ENCODE measurements at regions not wholly inside any gene's neighbourhood (a gene's known extent, or its start where the extent isn't known, plus 50 kb on each side); places are given as distances from the start of the nearest gene placed in this dataset.
"Not testable (repeated sequence)": the region's sequence is repeated elsewhere in the genome, so short reads cannot be mapped to it uniquely, and the experiment has no call there.

DNA sequence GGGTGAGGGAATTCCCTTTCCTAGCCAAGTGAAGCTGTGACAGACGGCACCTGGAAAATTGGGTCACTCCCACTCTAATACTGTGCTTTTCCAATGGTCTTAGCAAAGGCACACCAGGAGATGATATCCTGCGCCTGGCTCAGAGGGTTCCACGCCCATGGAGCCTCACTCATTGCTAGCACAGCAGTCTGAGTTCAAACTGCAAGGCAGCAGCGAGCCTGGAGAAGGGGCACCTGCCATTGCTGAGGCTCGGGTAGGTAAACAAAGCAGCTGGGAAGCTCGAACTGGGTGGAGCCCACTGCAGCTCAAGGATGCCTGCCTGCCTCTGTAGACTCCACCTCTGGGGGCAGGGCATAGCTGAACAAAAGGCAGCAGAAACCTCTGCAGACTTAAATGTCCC, 68.9 kb upstream of the LCORL start:
- DNase-seq (ENCODE audit: low read depth in 4 of 4, low spot score in 2 of 4): not testable (repeated sequence)

DNA sequence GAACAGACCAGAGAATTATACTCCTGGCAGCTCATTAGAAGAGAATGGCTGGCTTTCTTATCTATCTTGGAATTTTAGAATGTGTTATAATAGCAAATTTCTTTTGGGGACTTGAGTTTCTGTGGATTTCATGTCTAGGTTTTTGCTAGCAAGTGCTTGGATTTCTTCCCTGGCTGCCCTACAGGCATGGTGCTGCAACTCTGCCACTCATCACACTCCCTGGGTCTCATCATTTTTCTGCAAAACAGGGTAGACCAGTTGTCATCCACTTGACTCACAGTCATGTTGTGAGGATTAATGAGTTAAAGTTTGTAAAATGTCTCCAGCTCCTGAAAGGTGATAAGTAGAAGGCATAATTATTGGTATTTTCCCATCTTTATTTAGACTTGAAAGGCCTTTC, 60.7 kb upstream of the LCORL start:
- no peak for DNase-seq (ENCODE audit: low read depth in 4 of 4, low spot score in 2 of 4)

GRCh38 chr4:18081708-18082107, 60.2 kb upstream of the LCORL start:
- DNase-seq (ENCODE audit: low read depth in 4 of 4, low spot score in 2 of 4): no peak

DNA sequence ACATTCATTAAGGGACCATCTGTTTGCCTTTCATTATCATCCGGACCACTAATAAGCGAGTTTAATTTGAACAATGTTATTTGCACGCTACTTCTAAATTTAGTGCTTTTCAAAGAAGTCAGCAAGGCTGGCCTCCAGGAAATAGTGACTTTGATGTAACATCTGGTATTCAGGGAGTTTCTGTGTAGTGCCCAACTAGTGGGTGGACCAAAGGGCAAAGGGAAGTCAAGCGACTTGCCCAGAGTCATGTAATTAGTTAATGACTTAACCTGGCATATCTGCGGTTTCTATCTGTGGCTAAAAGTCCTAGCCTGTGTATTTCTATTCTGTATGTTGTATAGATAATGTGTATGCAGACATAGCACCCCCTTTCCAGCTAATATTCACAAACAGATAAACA, 56.3 kb upstream of the LCORL start:
- DNase-seq (ENCODE audit: low read depth in 4 of 4, low spot score in 2 of 4): no peak

DNA sequence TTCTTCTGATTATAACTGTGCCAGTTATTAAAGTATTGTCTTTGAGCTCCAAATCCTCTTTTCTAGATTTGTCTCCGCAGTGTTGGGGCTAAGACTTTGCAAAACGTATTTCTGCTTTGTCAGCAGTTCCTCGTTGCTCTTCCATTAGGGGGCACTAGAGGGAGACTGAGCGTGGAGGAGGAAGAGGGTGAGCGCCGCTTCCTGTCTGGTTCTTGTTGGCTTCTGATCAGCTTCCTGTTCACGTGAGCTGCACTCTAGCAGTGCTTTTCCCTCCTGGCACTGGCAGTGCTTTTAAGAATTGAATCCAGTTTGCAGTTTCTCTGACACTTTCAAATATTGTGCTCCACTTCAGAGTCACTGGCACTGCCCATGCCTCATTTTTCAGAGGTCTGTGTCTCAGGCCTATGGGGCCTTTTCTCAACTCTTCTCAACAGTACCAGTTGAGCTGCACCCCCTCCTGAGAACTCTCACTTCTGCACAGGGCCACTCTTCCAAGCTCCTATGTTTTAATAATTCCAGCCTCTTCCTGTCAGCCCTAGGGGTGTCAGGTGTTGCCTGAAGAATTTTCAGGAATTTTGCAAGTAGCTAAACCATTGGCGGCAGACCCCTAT, 54.4 kb upstream of the LCORL start:
- DNase-seq (ENCODE audit: low read depth in 4 of 4, low spot score in 2 of 4): no peak

GRCh38 chr4:18071894-18072293, 50.3 kb upstream of the LCORL start:
- DNase-seq (ENCODE audit: low read depth in 4 of 4, low spot score in 2 of 4): no peak

Data from left renal cortex interstitium (tissue), 4 donors.